Smooth muscle cell (in vitro differentiated cells): ENCODE measurements at regions not wholly inside any gene's neighbourhood (a gene's known extent, or its start where the extent isn't known, plus 50 kb on each side); places are given as distances from the start of the nearest gene placed in this dataset.

ENCODE experiments used
- DNase-seq: peaks from one replicate; lab custom pipeline; 2025; ENCODE audit not compliant: unreplicated experiment; lab: John Stamatoyannopoulos, UW
- H2AFZ ChIP-seq: fragments of 200-600 bp; sonication (generic); 2 replicates; pipeline ENCODE4 v1.6.0; 2016; ENCODE audit warnings: antibody characterized with exemption, low read depth, mild to moderate bottlenecking
- H3F3A ChIP-seq: fragments of 200-600 bp; sonication (generic); 2 replicates; pipeline ENCODE4 v1.6.0; 2017; ENCODE audit warnings: antibody characterized with exemption, low read depth
- H3K27ac ChIP-seq: fragments of 200-600 bp; sonication (generic); 2 replicates; pipeline ENCODE4 v1.5.1; 2016; ENCODE audit warnings: low read depth, mild to moderate bottlenecking
- H3K27me3 ChIP-seq: fragments of 200-600 bp; sonication (generic); 2 replicates; pipeline ENCODE4 v1.6.1; 2016; ENCODE audit warnings: low read depth, mild to moderate bottlenecking
- H3K36me3 ChIP-seq: fragments of 200-600 bp; sonication (generic); 2 replicates; pipeline ENCODE4 v1.5.1; 2016; ENCODE audit warnings: low read depth
- H3K4me1 ChIP-seq: fragments of 200-600 bp; sonication (generic); 2 replicates; pipeline ENCODE4 v1.5.1; 2016; ENCODE audit warnings: low read depth
- H3K4me2 ChIP-seq: fragments of 200-600 bp; sonication (generic); 2 replicates; pipeline ENCODE4 v1.6.0; 2016; ENCODE audit warnings: mild to moderate bottlenecking
- H3K4me3 ChIP-seq: fragments of 200-600 bp; sonication (generic); 2 replicates; pipeline ENCODE4 v1.5.1; 2016; ENCODE audit warnings: mild to moderate bottlenecking
- H3K79me2 ChIP-seq: fragments of 200-600 bp; sonication (generic); 2 replicates; pipeline ENCODE4 v1.6.0; 2016; ENCODE audit warnings: low read depth, mild to moderate bottlenecking
- H3K9ac ChIP-seq: fragments of 200-600 bp; sonication (generic); 2 replicates; pipeline ENCODE4 v1.6.0; 2016; ENCODE audit warnings: low read depth
- H3K9me3 ChIP-seq: fragments of 200-600 bp; sonication (generic); replicated peaks from 2 replicates; pipeline ENCODE4 v1.5.1; 2016; ENCODE audit warnings: low read depth
- H4K20me1 ChIP-seq: fragments of 200-600 bp; sonication (generic); 2 replicates; pipeline ENCODE4 v1.6.0; 2016; ENCODE audit warnings: low read depth
- WGBS: methylation state at CpG from one replicate; pipeline ENCODE4 v1.1.7; 2016; ENCODE audit warnings: low lambda C conversion rate; 5-methylcytosine and 5-hydroxymethylcytosine counted together
- TF ChIP-seq, protein P1 (sequence below): fragments of 200-600 bp; sonication (generic); IDR thresholded peaks from 2 replicates; pipeline ENCODE4 v1.5.1; 2017; ENCODE audit warnings: borderline replicate concordance, mild to moderate bottlenecking, antibody characterized with exemption; ENCODE audit not compliant: insufficient read depth, poor library complexity, severe bottlenecking

GRCh38 chr10:120770496-120770895 is 80.7 kb upstream of the WDR11 start:
- Histone ChIP-seq H3K36me3 (no peaks in the 10 kb centered on the region), H4K20me1 (no peaks in the 10 kb centered on the region), H2AFZ (no peak overlapping the region), H3K4me1 (no peaks in the 10 kb centered on the region), H3K9me3 (no peaks in the 10 kb centered on the region), H3K79me2 (no peaks in the 10 kb centered on the region), H3F3A (no peaks in the 10 kb centered on the region), H3K27me3 (peaks cover 12% of the 10 kb centered on the region), H3K4me2 (no peak overlapping the region), H3K4me3 (no peak overlapping the region), H3K9ac (no peak overlapping the region), H3K27ac (no peak overlapping the region)
- DNase-seq = no peak
- WGBS = 87% methylated on average over 4 of the region's 4 CpGs
- TF ChIP-seq, protein P1, sequence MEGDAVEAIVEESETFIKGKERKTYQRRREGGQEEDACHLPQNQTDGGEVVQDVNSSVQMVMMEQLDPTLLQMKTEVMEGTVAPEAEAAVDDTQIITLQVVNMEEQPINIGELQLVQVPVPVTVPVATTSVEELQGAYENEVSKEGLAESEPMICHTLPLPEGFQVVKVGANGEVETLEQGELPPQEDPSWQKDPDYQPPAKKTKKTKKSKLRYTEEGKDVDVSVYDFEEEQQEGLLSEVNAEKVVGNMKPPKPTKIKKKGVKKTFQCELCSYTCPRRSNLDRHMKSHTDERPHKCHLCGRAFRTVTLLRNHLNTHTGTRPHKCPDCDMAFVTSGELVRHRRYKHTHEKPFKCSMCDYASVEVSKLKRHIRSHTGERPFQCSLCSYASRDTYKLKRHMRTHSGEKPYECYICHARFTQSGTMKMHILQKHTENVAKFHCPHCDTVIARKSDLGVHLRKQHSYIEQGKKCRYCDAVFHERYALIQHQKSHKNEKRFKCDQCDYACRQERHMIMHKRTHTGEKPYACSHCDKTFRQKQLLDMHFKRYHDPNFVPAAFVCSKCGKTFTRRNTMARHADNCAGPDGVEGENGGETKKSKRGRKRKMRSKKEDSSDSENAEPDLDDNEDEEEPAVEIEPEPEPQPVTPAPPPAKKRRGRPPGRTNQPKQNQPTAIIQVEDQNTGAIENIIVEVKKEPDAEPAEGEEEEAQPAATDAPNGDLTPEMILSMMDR = no peak

GRCh38 chr10:120776442-120776841 is 74.7 kb upstream of the WDR11 start:
- H3K27me3 ChIP-seq = peaks cover 12% of the 10 kb centered on the region
- 85% methylated on average over 1 of the region's 1 CpG for WGBS
- no peaks in the 10 kb centered on the region for H3K36me3 ChIP-seq
- no peak overlapping the region for H2AFZ ChIP-seq
- TF ChIP-seq, protein P1 = no peak
- H3K4me3 ChIP-seq = no peak overlapping the region
- H3K9me3 ChIP-seq = no peaks in the 10 kb centered on the region
- no peaks in the 10 kb centered on the region for H3F3A ChIP-seq
- no peak overlapping the region for H3K27ac ChIP-seq
- no peak overlapping the region for H3K4me2 ChIP-seq
- no peak overlapping the region for H3K9ac ChIP-seq
- DNase-seq = no peak
- no peaks in the 10 kb centered on the region for H4K20me1 ChIP-seq
- no peaks in the 10 kb centered on the region for H3K4me1 ChIP-seq
- H3K79me2 ChIP-seq = no peaks in the 10 kb centered on the region

GRCh38 chr10:120782336-120782735 is 68.8 kb upstream of the WDR11 start:
- H3K4me2 ChIP-seq = no peak overlapping the region
- no peaks in the 10 kb centered on the region for H3K27me3 ChIP-seq
- TF ChIP-seq, protein P1 = no peak
- no peaks in the 10 kb centered on the region for H3K4me1 ChIP-seq
- H3K9me3 ChIP-seq = no peaks in the 10 kb centered on the region
- DNase-seq = no peak
- H2AFZ ChIP-seq = no peak overlapping the region
- no peaks in the 10 kb centered on the region for H3F3A ChIP-seq
- H4K20me1 ChIP-seq = no peaks in the 10 kb centered on the region
- H3K27ac ChIP-seq = no peak overlapping the region
- no peaks in the 10 kb centered on the region for H3K79me2 ChIP-seq
- H3K4me3 ChIP-seq = no peak overlapping the region
- no peak overlapping the region for H3K9ac ChIP-seq
- WGBS = 94% methylated on average over 3 of the region's 3 CpGs
- H3K36me3 ChIP-seq = no peaks in the 10 kb centered on the region

GRCh38 chr10:120783098-120783497 is 68.1 kb upstream of the WDR11 start:
- Histone ChIP-seq H3F3A (no peaks in the 10 kb centered on the region), H4K20me1 (no peaks in the 10 kb centered on the region), H3K79me2 (no peaks in the 10 kb centered on the region), H3K27me3 (no peaks in the 10 kb centered on the region), H3K9me3 (no peaks in the 10 kb centered on the region), H3K27ac (no peak overlapping the region), H3K4me3 (no peak overlapping the region), H3K4me1 (no peaks in the 10 kb centered on the region), H3K9ac (no peak overlapping the region), H2AFZ (no peak overlapping the region), H3K4me2 (no peak overlapping the region), H3K36me3 (no peaks in the 10 kb centered on the region)
- TF ChIP-seq, protein P1 = no peak
- no peak for DNase-seq
- 66% methylated on average over 5 of the region's 5 CpGs for WGBS
